Choroid plexus epithelial cell (primary cell): ENCODE measurements at regions not wholly inside any gene's neighbourhood (a gene's known extent, or its start where the extent isn't known, plus 50 kb on each side); places are given as distances from the start of the nearest gene placed in this dataset.

Experiments
- DNase-seq: peaks from one replicate; pipeline ENCODE4 v3.0.0-alpha.2; 2010; ENCODE audit warnings: low read depth
- H3K4me3 ChIP-seq: 2 replicates; pipeline ENCODE4 v1.5.1; 2011; ENCODE audit warnings: low read depth, mild to moderate bottlenecking, control low read depth, low read length, moderate library complexity
- TF ChIP-seq, protein P1 (sequence below): conservative IDR thresholded peaks from 2 replicates; pipeline ENCODE4 v1.5.1; 2011; ENCODE audit warnings: low read depth, mild to moderate bottlenecking, control low read depth, inconsistent platforms, low read length, moderate library complexity

DNA sequence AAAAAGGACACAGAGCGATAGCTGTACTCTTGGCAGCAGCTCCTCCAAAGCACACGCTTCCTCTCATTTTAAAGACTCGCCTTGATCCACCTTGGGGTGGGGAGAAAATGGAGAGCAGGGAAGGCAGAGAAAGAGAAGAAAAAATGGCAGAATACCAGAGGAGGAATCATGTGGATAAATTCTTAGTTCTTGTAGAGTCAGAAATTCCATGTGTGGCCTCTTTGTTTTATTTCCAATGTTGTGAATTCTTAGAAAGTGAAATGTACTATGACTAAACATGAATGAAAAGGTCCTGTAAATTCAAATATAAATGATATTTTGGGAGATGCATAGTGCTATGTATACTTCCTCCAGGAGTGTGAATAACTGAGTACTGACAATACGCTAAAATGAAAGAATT lies 89.7 kb upstream of the SESTD1 start:
- DNase-seq: no peak
- TF ChIP-seq, protein P1, sequence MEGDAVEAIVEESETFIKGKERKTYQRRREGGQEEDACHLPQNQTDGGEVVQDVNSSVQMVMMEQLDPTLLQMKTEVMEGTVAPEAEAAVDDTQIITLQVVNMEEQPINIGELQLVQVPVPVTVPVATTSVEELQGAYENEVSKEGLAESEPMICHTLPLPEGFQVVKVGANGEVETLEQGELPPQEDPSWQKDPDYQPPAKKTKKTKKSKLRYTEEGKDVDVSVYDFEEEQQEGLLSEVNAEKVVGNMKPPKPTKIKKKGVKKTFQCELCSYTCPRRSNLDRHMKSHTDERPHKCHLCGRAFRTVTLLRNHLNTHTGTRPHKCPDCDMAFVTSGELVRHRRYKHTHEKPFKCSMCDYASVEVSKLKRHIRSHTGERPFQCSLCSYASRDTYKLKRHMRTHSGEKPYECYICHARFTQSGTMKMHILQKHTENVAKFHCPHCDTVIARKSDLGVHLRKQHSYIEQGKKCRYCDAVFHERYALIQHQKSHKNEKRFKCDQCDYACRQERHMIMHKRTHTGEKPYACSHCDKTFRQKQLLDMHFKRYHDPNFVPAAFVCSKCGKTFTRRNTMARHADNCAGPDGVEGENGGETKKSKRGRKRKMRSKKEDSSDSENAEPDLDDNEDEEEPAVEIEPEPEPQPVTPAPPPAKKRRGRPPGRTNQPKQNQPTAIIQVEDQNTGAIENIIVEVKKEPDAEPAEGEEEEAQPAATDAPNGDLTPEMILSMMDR: no peak
- no peak overlapping the region for H3K4me3 ChIP-seq

DNA sequence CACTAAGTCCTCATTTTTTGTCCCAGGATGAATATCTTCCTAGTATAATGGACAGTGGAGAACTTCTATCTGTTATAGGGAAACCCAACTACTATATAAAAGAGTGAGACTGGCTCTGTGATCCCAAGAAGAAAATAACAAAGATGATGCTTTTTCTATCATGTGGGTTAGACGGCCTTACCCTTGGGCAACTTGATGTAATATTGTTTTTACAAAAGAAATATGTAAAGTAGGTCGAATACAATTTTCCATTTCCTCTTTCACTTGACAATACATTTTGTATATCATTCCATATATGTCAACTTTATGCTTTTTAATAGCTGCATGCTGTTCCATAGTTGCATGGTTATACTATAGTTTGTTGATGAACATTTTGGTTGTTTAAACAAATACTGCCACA lies 87.5 kb upstream of the SESTD1 start:
- no peak overlapping the region for H3K4me3 ChIP-seq
- DNase-seq: no peak
- TF ChIP-seq, protein P1: no peak

- TF ChIP-seq, protein P1: no peak
- DNase-seq: no peak
These were observed 86.4 kb upstream of the SESTD1 start for GRCh38 chr2:179351057-179351456.

GRCh38 chr2:179349670-179350303 lies 85.2 kb upstream of the SESTD1 start:
- TF ChIP-seq, protein P1: no peak
- DNase-seq: no peak
- H3K4me3 ChIP-seq: no peak overlapping the region

More at GRCh38 chr2:179351057-179351456, 86.4 kb upstream of the SESTD1 start:
- no peak overlapping the region for H3K4me3 ChIP-seq

DNA sequence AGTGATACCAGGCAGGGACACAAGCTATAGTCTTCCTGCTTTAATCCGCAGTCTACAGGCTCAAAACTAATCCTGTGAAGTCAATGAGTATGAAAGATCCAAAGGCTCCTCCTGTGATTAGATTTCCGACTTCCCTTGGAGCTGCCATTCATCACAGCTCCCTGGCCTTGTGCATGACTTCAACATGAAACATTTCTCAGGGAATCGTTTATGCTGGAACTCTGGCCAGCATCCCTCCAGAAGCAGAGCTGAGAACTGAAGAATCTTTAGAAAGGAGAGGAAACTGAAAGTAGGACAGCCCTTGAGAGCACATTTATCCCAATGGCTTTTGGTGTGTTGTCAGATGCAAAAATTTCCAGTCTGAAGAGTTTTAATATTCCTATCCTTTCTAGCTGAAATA lies 84.3 kb upstream of the SESTD1 start:
- TF ChIP-seq, protein P1: no peak
- no peak for DNase-seq
- no peak overlapping the region for H3K4me3 ChIP-seq

- DNase-seq: no peak
- no peak overlapping the region for H3K4me3 ChIP-seq
- TF ChIP-seq, protein P1: no peak
These were observed 80.3 kb upstream of the SESTD1 start for GRCh38 chr2:179344970-179345369.

GRCh38 chr2:179344280-179344964 lies 79.8 kb upstream of the SESTD1 start:
- TF ChIP-seq, protein P1: no peak
- DNase-seq: peak; percentile 60

More at GRCh38 chr2:179344280-179344964, 79.8 kb upstream of the SESTD1 start:
- no peak overlapping the region for H3K4me3 ChIP-seq
